Neural cell (in vitro differentiated cells): ENCODE measurements at regions not wholly inside any gene's neighbourhood (a gene's known extent, or its start where the extent isn't known, plus 50 kb on each side); places are given as distances from the start of the nearest gene placed in this dataset.

Experiments used
- H2AFZ ChIP-seq: fragments of 200-600, 300-800 bp; sonication (generic), shearing (Covaris generic); 2 replicates; pipeline ENCODE4 v1.6.0; 2014; ENCODE audit warnings: low read depth, mild to moderate bottlenecking, antibody characterized with exemption, low read length, moderate library complexity
- H3F3A ChIP-seq: fragments of 200-600 bp; shearing (Covaris generic); 2 replicates; pipeline ENCODE4 v1.6.1; 2016; ENCODE audit warnings: mild to moderate bottlenecking, moderate library complexity, mixed read lengths, antibody characterized with exemption, low read length; ENCODE audit not compliant: insufficient read depth, poor library complexity, severe bottlenecking
- H3K27ac ChIP-seq: fragments of 200-600, 300-800 bp; sonication (generic), shearing (Covaris generic); 2 replicates; pipeline ENCODE4 v1.5.1; 2014; ENCODE audit warnings: mild to moderate bottlenecking, low read length, moderate library complexity
- H3K27me3 ChIP-seq: fragments of 300-800, 200-600 bp; sonication (generic), shearing (Covaris generic); 2 replicates; pipeline ENCODE4 v1.6.0; 2014; ENCODE audit warnings: mild to moderate bottlenecking, low read depth, low read length, moderate library complexity; ENCODE audit not compliant: insufficient read depth
- H3K36me3 ChIP-seq: fragments of 300-800, 200-600 bp; sonication (generic), shearing (Covaris generic); 2 replicates; pipeline ENCODE4 v1.5.1; 2014; ENCODE audit warnings: mild to moderate bottlenecking, antibody characterized with exemption, low read length, moderate library complexity; ENCODE audit not compliant: insufficient read depth
- H3K4me2 ChIP-seq: fragments of 300-800, 200-600 bp; sonication (generic), shearing (Covaris generic); 2 replicates; pipeline ENCODE4 v1.6.0; 2014; ENCODE audit warnings: mild to moderate bottlenecking, low read length
- H3K4me3 ChIP-seq: fragments of 300-800, 200-600 bp; sonication (generic), shearing (Covaris generic); 2 replicates; pipeline ENCODE4 v1.5.1; 2014; ENCODE audit warnings: mild to moderate bottlenecking, low read length, moderate library complexity
- H3K79me2 ChIP-seq: fragments of 200-600 bp; shearing (Covaris generic); replicated peaks from 2 replicates; pipeline ENCODE4 v1.6.0; 2014; ENCODE audit warnings: mild to moderate bottlenecking, low read length, moderate library complexity; ENCODE audit not compliant: insufficient read depth
- H3K9ac ChIP-seq: fragments of 300-800, 200-600 bp; sonication (generic), shearing (Covaris generic); 2 replicates; pipeline ENCODE4 v1.6.1; 2016; ENCODE audit warnings: mild to moderate bottlenecking, low read length, mixed read lengths
- H3K9me2 ChIP-seq: fragments of 200-600 bp; shearing (Covaris generic); 2 replicates; pipeline ENCODE4 v1.6.1; 2016; ENCODE audit warnings: mild to moderate bottlenecking, low read length, mixed read lengths; ENCODE audit not compliant: insufficient read depth
- H3K9me3 ChIP-seq: fragments of 200-600, 300-800 bp; sonication (generic), shearing (Covaris generic); 2 replicates; pipeline ENCODE4 v1.6.1; 2016; ENCODE audit warnings: mild to moderate bottlenecking, mixed run types, low read length, moderate library complexity, mixed read lengths
- H4K20me1 ChIP-seq: fragments of 200-600 bp; shearing (Covaris generic); 2 replicates; pipeline ENCODE4 v1.6.1; 2016; ENCODE audit warnings: mild to moderate bottlenecking, mixed run types; ENCODE audit not compliant: insufficient read depth
- EP300 ChIP-seq: fragments of 450-650 bp; conservative IDR thresholded peaks from 2 replicates; pipeline ENCODE4 v1.6.1; 2014; ENCODE audit warnings: antibody characterized with exemption, mild to moderate bottlenecking, moderate library complexity; ENCODE audit not compliant: poor library complexity, severe bottlenecking
- EZH2 ChIP-seq: fragments of 200-600, 300-800 bp; shearing (Covaris generic), sonication (generic); IDR thresholded peaks from 2 replicates; pipeline ENCODE4 v1.6.1; 2014; ENCODE audit warnings: antibody characterized with exemption, low read length, borderline replicate concordance, mild to moderate bottlenecking; ENCODE audit not compliant: insufficient read depth, poor library complexity, severe bottlenecking
- MXI1 ChIP-seq: fragments of 450-650 bp; conservative IDR thresholded peaks from 2 replicates; pipeline ENCODE4 v1.6.1; 2014; ENCODE audit warnings: antibody characterized with exemption, mild to moderate bottlenecking; ENCODE audit not compliant: poor library complexity, severe bottlenecking
- POLR2AphosphoS5 ChIP-seq: IDR thresholded peaks from 2 replicates; pipeline ENCODE4 v1.6.1; 2012
- RAD21 ChIP-seq: fragments of 450-650 bp; conservative IDR thresholded peaks from 2 replicates; pipeline ENCODE4 v1.6.1; 2014; ENCODE audit warnings: antibody characterized with exemption, mild to moderate bottlenecking, moderate library complexity
- SMC3 ChIP-seq: fragments of 450-650 bp; conservative IDR thresholded peaks from 2 replicates; pipeline ENCODE4 v1.6.1; 2014; ENCODE audit warnings: antibody characterized with exemption, mild to moderate bottlenecking, moderate library complexity; ENCODE audit not compliant: poor library complexity
- TAF1 ChIP-seq: IDR thresholded peaks from 2 replicates; pipeline ENCODE4 v1.6.1; 2012; ENCODE audit warnings: low read depth
- small RNA-seq, 3 experiments: library from RNA; depleted of rRNA; stranded (forward); fragments of <200 nt; gene quantifications; one replicate each; pipeline ENCODE3, GENCODE V24; 2012
- TF ChIP-seq, protein P1 (sequence below): fragments of 450-650 bp; IDR thresholded peaks from 2 replicates; pipeline ENCODE4 v1.5.1; 2014; ENCODE audit warnings: antibody characterized with exemption, mild to moderate bottlenecking, moderate library complexity; ENCODE audit not compliant: poor library complexity, severe bottlenecking
- TF ChIP-seq, protein P2 (sequence below): IDR thresholded peaks from 2 replicates; pipeline ENCODE4 v1.6.1; 2012; ENCODE audit warnings: borderline replicate concordance

- Histone ChIP-seq H3K4me3 (no peak overlapping the region), H2AFZ (no peak overlapping the region), H3K27ac (no peak overlapping the region), H4K20me1 (no peaks in the 10 kb centered on the region), H3K36me3 (no peaks in the 10 kb centered on the region), H3K79me2 (no peaks in the 10 kb centered on the region), H3K9ac (no peak overlapping the region), H3K9me2 (no peaks in the 10 kb centered on the region), H3F3A (no peaks in the 10 kb centered on the region), H3K9me3 (no peaks in the 10 kb centered on the region), H3K27me3 (no peaks in the 10 kb centered on the region), H3K4me2 (no peak overlapping the region)
- TF ChIP-seq TAF1 (no peak), EZH2 (no peak), RAD21 (no peak)
Measured at GRCh38 chr1:242582669-242583068, 58.2 kb upstream of the PLD5 start.

DNA sequence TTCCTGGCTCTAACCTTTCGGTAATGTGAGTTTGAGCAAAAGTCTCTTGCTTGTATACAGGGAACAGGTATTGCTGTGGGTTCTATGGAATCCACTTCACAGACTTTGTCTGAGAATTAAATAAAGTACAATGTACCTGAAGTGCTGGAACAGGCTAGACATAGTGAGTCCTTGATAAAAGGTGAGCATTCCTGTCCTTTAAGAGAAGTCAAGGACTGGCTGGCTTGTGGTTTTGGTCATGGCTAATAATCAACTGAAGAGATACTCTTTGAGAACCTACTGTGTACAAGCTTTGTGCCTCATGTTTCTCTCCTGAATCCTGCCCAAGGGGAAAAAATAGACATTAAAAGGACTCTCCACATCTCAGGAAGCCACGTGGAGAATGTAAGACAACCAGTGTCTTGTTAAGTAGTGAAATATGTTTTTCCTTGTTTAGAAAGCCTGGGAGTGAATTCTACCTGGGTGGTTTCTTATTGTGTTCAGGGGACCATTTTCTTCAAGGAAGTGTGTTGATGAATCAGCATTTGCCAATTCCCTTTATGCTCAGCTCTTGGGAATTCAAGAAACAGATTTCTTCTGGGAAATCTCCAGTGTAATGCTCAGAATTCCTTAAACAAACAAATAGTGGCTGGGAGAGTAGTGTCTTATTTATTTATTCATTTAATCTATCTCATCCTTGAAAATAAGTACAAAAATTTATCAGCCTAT is 55.2 kb upstream of the PLD5 start:
- no peaks in the 10 kb centered on the region for H4K20me1 ChIP-seq
- H2AFZ ChIP-seq = no peak overlapping the region
- H3K9me2 ChIP-seq = no peaks in the 10 kb centered on the region
- H3F3A ChIP-seq = no peaks in the 10 kb centered on the region
- no peaks in the 10 kb centered on the region for H3K79me2 ChIP-seq
- no peak overlapping the region for H3K9ac ChIP-seq
- H3K27ac ChIP-seq = no peak overlapping the region
- no peak overlapping the region for H3K4me2 ChIP-seq
- no peaks in the 10 kb centered on the region for H3K9me3 ChIP-seq
- TF ChIP-seq MXI1 (no peak), EZH2 (no peak), SMC3 (no peak), TAF1 (no peak), EP300 (no peak), RAD21 (no peak), POLR2AphosphoS5 (no peak)
- TF ChIP-seq, protein P1, sequence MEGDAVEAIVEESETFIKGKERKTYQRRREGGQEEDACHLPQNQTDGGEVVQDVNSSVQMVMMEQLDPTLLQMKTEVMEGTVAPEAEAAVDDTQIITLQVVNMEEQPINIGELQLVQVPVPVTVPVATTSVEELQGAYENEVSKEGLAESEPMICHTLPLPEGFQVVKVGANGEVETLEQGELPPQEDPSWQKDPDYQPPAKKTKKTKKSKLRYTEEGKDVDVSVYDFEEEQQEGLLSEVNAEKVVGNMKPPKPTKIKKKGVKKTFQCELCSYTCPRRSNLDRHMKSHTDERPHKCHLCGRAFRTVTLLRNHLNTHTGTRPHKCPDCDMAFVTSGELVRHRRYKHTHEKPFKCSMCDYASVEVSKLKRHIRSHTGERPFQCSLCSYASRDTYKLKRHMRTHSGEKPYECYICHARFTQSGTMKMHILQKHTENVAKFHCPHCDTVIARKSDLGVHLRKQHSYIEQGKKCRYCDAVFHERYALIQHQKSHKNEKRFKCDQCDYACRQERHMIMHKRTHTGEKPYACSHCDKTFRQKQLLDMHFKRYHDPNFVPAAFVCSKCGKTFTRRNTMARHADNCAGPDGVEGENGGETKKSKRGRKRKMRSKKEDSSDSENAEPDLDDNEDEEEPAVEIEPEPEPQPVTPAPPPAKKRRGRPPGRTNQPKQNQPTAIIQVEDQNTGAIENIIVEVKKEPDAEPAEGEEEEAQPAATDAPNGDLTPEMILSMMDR = no peak
- TF ChIP-seq, protein P2, sequence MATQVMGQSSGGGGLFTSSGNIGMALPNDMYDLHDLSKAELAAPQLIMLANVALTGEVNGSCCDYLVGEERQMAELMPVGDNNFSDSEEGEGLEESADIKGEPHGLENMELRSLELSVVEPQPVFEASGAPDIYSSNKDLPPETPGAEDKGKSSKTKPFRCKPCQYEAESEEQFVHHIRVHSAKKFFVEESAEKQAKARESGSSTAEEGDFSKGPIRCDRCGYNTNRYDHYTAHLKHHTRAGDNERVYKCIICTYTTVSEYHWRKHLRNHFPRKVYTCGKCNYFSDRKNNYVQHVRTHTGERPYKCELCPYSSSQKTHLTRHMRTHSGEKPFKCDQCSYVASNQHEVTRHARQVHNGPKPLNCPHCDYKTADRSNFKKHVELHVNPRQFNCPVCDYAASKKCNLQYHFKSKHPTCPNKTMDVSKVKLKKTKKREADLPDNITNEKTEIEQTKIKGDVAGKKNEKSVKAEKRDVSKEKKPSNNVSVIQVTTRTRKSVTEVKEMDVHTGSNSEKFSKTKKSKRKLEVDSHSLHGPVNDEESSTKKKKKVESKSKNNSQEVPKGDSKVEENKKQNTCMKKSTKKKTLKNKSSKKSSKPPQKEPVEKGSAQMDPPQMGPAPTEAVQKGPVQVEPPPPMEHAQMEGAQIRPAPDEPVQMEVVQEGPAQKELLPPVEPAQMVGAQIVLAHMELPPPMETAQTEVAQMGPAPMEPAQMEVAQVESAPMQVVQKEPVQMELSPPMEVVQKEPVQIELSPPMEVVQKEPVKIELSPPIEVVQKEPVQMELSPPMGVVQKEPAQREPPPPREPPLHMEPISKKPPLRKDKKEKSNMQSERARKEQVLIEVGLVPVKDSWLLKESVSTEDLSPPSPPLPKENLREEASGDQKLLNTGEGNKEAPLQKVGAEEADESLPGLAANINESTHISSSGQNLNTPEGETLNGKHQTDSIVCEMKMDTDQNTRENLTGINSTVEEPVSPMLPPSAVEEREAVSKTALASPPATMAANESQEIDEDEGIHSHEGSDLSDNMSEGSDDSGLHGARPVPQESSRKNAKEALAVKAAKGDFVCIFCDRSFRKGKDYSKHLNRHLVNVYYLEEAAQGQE = no peak
- H3K4me3 ChIP-seq = no peak overlapping the region
- H3K36me3 ChIP-seq = no peaks in the 10 kb centered on the region
- H3K27me3 ChIP-seq = no peaks in the 10 kb centered on the region

Small RNA genes in the stretch of these regions (small RNA-seq; reads per million reads assigned to genes)
- gene AL603825.1 = 0 reads per million in 3 experiments
